IMR-90 (cell line): ENCODE measurements at regions not wholly inside any gene's neighbourhood (a gene's known extent, or its start where the extent isn't known, plus 50 kb on each side); places are given as distances from the start of the nearest gene placed in this dataset.
"Not testable (repeated sequence)": the region's sequence is repeated elsewhere in the genome, so short reads cannot be mapped to it uniquely, and the experiment has no call there.

Experiments used
- ATAC-seq: fragments of 200-7000 bp; cut with Tn5 transposase; 2 replicates; pipeline ENCODE4 v1.9.1; 2020; ENCODE audit warnings: low read depth, mild to moderate bottlenecking, moderate library complexity
- BruUV-seq: library from RNA; stranded (reverse); fragments of 400-500 nt; replicated peaks from 2 replicates; lab custom pipeline; 2021; lab: Mats Ljungman, UMichigan
- CTCF ChIA-PET: fragments of 300-600 bp; formaldehyde crosslinking; extraction: SDS; loops from one replicate; lab custom pipeline; 2021; ENCODE audit warnings: antibody characterized with exemption; lab: Yijun Ruan, JAX
- POLR2A ChIA-PET: fragments of 300-600 bp; sonication (Branson Sonifier 250); formaldehyde crosslinking; loops from one replicate; lab custom pipeline; 2022; ENCODE audit warnings: antibody characterized with exemption; ENCODE audit not compliant: unreplicated experiment; lab: Charles Lee
- DNase-seq: peaks from one replicate; pipeline ENCODE4 v3.0.0; 2013
- H2AFZ ChIP-seq: replicated peaks from 2 replicates; pipeline ENCODE3; 2013; ENCODE audit warnings: low read length, mild to moderate bottlenecking; ENCODE audit not compliant: poor library complexity
- H2AK5ac ChIP-seq: 2 replicates; pipeline ENCODE4 v1.6.1; 2013; ENCODE audit warnings: low read depth, low read length, inconsistent platforms
- H2AK9ac ChIP-seq: replicated peaks from 2 replicates; pipeline ENCODE3; 2013; ENCODE audit warnings: mild to moderate bottlenecking, low read depth, low read length, moderate library complexity; ENCODE audit not compliant: poor library complexity
- H2BK120ac ChIP-seq: 2 replicates; pipeline ENCODE4 v1.6.1; 2013; ENCODE audit warnings: low read depth, low read length, inconsistent platforms
- H2BK15ac ChIP-seq: 3 replicates; pipeline ENCODE4 v1.6.1; 2013; ENCODE audit warnings: low read depth, low read length, inconsistent platforms
- H2BK20ac ChIP-seq: 2 replicates; pipeline ENCODE4 v1.6.1; 2013; ENCODE audit warnings: low read depth, mild to moderate bottlenecking, inconsistent platforms, low read length, moderate library complexity
- H2BK5ac ChIP-seq: 2 replicates; pipeline ENCODE4 v1.6.1; 2013; ENCODE audit warnings: mild to moderate bottlenecking, low read depth, low read length, inconsistent platforms; ENCODE audit not compliant: poor library complexity, severe bottlenecking
- H3K14ac ChIP-seq: replicated peaks from 2 replicates; pipeline ENCODE4 v1.6.1; 2013; ENCODE audit warnings: low read depth, low read length, inconsistent platforms
- H3K18ac ChIP-seq: 2 replicates; pipeline ENCODE4 v1.6.1; 2013; ENCODE audit warnings: low read depth, low read length, control low read depth
- H3K23ac ChIP-seq: 2 replicates; pipeline ENCODE4 v1.6.1; 2013; ENCODE audit warnings: low read depth, low read length, inconsistent platforms
- H3K27ac ChIP-seq: 2 replicates; pipeline ENCODE4 v1.5.1; 2013; ENCODE audit warnings: mild to moderate bottlenecking, control low read depth, low read length; ENCODE audit not compliant: insufficient read depth
- H3K27me3 ChIP-seq: 2 replicates; pipeline ENCODE4 v1.6.1; 2013; ENCODE audit warnings: low read length; ENCODE audit not compliant: control insufficient read depth, insufficient read depth
- H3K36me3 ChIP-seq: 2 replicates; pipeline ENCODE4 v1.6.1; 2013; ENCODE audit warnings: low read length, mixed read lengths; ENCODE audit not compliant: control insufficient read depth, insufficient read depth
- H3K4ac ChIP-seq: 2 replicates; pipeline ENCODE4 v1.6.1; 2013; ENCODE audit warnings: low read depth, low read length, inconsistent platforms
- H3K4me1 ChIP-seq: 2 replicates; pipeline ENCODE4 v1.6.1; 2013; ENCODE audit warnings: low read length, mixed read lengths; ENCODE audit not compliant: control insufficient read depth, insufficient read depth
- H3K4me2 ChIP-seq: 2 replicates; pipeline ENCODE4 v1.6.1; 2013; ENCODE audit warnings: low read depth, mild to moderate bottlenecking, control low read depth, low read length, moderate library complexity
- H3K4me3 ChIP-seq: 2 replicates; pipeline ENCODE4 v1.5.1; 2013; ENCODE audit warnings: low read depth, mild to moderate bottlenecking, control low read depth, low read length, moderate library complexity; ENCODE audit not compliant: insufficient read depth
- H3K56ac ChIP-seq: 2 replicates; pipeline ENCODE4 v1.6.1; 2013; ENCODE audit warnings: low read length, inconsistent platforms; ENCODE audit not compliant: insufficient read depth; ENCODE audit errors: extremely low read depth
- H3K79me1 ChIP-seq, 2 experiments: 2 replicates each; pipeline ENCODE4 v1.6.1; 2013; ENCODE audit warnings: low read length in 2 of 2, inconsistent platforms in 1 of 2, low read depth in 1 of 2
- H3K9ac ChIP-seq: 2 replicates; pipeline ENCODE4 v1.6.1; 2013; ENCODE audit warnings: low read depth, low read length, control low read depth
- H3K9me1 ChIP-seq: 2 replicates; pipeline ENCODE4 v1.6.1; 2013; ENCODE audit warnings: low read length, inconsistent platforms; ENCODE audit not compliant: insufficient read depth
- H3K9me3 ChIP-seq: 2 replicates; pipeline ENCODE4 v1.6.1; 2013; ENCODE audit warnings: low read length; ENCODE audit not compliant: control insufficient read depth, insufficient read depth
- H4K20me1 ChIP-seq: 2 replicates; pipeline ENCODE4 v1.6.1; 2013; ENCODE audit warnings: low read length, inconsistent platforms; ENCODE audit not compliant: insufficient read depth
- H4K5ac ChIP-seq: 2 replicates; pipeline ENCODE4 v1.6.1; 2013; ENCODE audit warnings: mild to moderate bottlenecking, low read depth, low read length, control low read depth
- H4K8ac ChIP-seq, 2 experiments: 2 replicates each; pipeline ENCODE4 v1.6.1; 2013; ENCODE audit warnings: low read depth in 2 of 2, low read length in 2 of 2, control low read depth in 1 of 2, inconsistent platforms in 1 of 2
- H4K91ac ChIP-seq: 2 replicates; pipeline ENCODE4 v1.6.1; 2013; ENCODE audit warnings: low read depth, low read length, inconsistent platforms; ENCODE audit not compliant: insufficient read depth
- WGBS, 2 experiments: methylation state at CpG; one replicate each; pipeline versions ENCODE4 v1.1.5 to v1.1.7; 2013; ENCODE audit warnings: missing lambda C conversion rate in 2 of 2; ENCODE audit not compliant: insufficient read length in 1 of 2; ENCODE audit errors: extremely low coverage in 2 of 2; 5-methylcytosine and 5-hydroxymethylcytosine counted together
- dilution Hi-C: fragments of 300-500 bp; cut with HindIII; formaldehyde crosslinking; loops from one replicate; pipeline ENCODE4 v1.14.3; 2018; ENCODE audit warnings: low sequenced_read_pairs; ENCODE audit not compliant: unreplicated experiment
- in situ Hi-C: fragments of 300-500 bp; cut with MboI; formaldehyde crosslinking; loops from 3 replicates; pipeline ENCODE4 v1.14.3; 2019; ENCODE audit warnings: low sequenced_read_pairs, inconsistent platforms, mixed read lengths
- intact Hi-C: fragments of 100-400 bp; cut with micrococcal nuclease; formaldehyde crosslinking; loops from 2 replicates; pipeline ENCODE4 v1.10.0; 2022

DNA sequence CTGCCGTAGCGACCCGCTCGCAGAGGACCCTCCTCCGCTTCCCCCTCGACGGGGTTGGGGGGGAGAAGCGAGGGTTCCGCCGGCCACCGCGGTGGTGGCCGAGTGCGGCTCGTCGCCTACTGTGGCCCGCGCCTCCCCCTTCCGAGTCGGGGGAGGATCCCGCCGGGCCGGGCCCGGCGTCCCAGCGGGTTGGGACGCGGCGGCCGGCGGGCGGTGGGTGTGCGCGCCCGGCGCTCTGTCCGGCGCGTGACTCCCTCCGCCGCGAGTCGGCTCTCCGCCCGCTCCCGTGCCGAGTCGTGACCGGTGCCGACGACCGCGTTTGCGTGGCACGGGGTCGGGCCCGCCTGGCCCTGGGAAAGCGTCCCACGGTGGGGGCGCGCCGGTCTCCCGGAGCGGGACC, 2269.7 kb upstream of the TPTE start:
- H4K8ac ChIP-seq, dilution Hi-C loops, in situ Hi-C loops, H3K9ac ChIP-seq, H2AK5ac ChIP-seq, H3K36me3 ChIP-seq, intact Hi-C loops, H3K27ac ChIP-seq, H4K5ac ChIP-seq, H2BK20ac ChIP-seq, DNase-seq, H2BK5ac ChIP-seq, H2AFZ ChIP-seq, H4K91ac ChIP-seq, H3K27me3 ChIP-seq, H3K4me3 ChIP-seq, H3K14ac ChIP-seq, H3K23ac ChIP-seq, H2BK120ac ChIP-seq, H3K4me1 ChIP-seq, BruUV-seq, CTCF ChIA-PET, H3K56ac ChIP-seq, H2AK9ac ChIP-seq, H4K20me1 ChIP-seq, H3K18ac ChIP-seq, H2BK15ac ChIP-seq, H3K4ac ChIP-seq, POLR2A ChIA-PET, H3K9me3 ChIP-seq, H3K9me1 ChIP-seq, H3K4me2 ChIP-seq, ATAC-seq, H3K79me1 ChIP-seq: not testable (repeated sequence)
- WGBS, 2 experiments, result no CpG with 5 or more reads among the region's 64 CpGs

GRCh38 chr21:8255094-8255493, 2266.3 kb upstream of the TPTE start:
- H3K36me3 ChIP-seq, H2BK15ac ChIP-seq, ATAC-seq, DNase-seq, intact Hi-C loops, H3K23ac ChIP-seq, H2AK5ac ChIP-seq, H2AFZ ChIP-seq, H3K4me2 ChIP-seq, CTCF ChIA-PET, H3K9me1 ChIP-seq, H4K20me1 ChIP-seq, H3K27me3 ChIP-seq, H3K9me3 ChIP-seq, H2BK120ac ChIP-seq, in situ Hi-C loops, BruUV-seq, H2AK9ac ChIP-seq, H2BK5ac ChIP-seq, H3K56ac ChIP-seq, H4K91ac ChIP-seq, H4K8ac ChIP-seq, H3K9ac ChIP-seq, H4K5ac ChIP-seq, dilution Hi-C loops, H3K4ac ChIP-seq, H3K14ac ChIP-seq, H3K4me1 ChIP-seq, H3K79me1 ChIP-seq, POLR2A ChIA-PET, H3K4me3 ChIP-seq, H3K18ac ChIP-seq, H2BK20ac ChIP-seq, H3K27ac ChIP-seq: not testable (repeated sequence)
- no CpG with 5 or more reads among the region's 30 CpGs for WGBS, 2 experiments
